Suprapubic skin (tissue), 4 donors: ENCODE measurements at regions not wholly inside any gene's neighbourhood (a gene's known extent, or its start where the extent isn't known, plus 50 kb on each side); places are given as distances from the start of the nearest gene placed in this dataset.

ENCODE experiments used
- EP300 ChIP-seq: sonication (generic); formaldehyde crosslinking; IDR thresholded peaks from one replicate; pipeline ENCODE4 v1.6.1; 2017; ENCODE audit warnings: antibody characterized with exemption
- POLR2A ChIP-seq, 2 donors: fragments of 450-650 bp; IDR thresholded peaks; one replicate each; pipeline ENCODE4 v1.6.1; 2017; ENCODE audit warnings: antibody characterized with exemption in 2 of 2, mild to moderate bottlenecking in 2 of 2, moderate library complexity in 2 of 2
- POLR2AphosphoS5 ChIP-seq, 3 donors: sonication (generic); formaldehyde crosslinking; IDR thresholded peaks; one replicate each; pipeline ENCODE4 v1.6.1; 2017; ENCODE audit warnings: antibody characterized with exemption in 3 of 3
- TF ChIP-seq, protein P1 (sequence below), 2 donors: fragments of 200-600 bp in 1 of 2; fragments of 450-650 bp in 1 of 2; sonication (generic) in 1 of 2; IDR thresholded peaks; one replicate each; pipeline ENCODE4 v1.5.1; 2016 to 2019; ENCODE audit warnings: antibody characterized with exemption in 2 of 2, mild to moderate bottlenecking in 1 of 2, moderate library complexity in 1 of 2

DNA sequence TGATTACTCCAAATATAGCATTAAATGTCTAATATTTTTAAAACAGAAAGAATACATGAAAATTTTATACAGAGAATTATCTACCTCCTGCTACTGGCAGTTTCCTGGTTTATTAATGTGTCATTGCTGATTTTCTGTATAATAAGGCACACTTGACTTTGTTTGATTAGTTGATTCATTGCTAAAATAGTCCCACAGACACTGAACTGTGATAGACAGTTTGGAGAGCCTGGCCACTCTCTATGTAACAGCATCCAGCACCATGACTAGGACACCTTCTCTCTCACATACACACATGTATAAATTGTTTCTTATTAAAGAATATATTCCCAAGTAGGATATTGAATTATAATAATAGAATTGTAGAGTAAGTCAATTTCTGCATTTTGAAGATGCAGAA is 368.5 kb upstream of the SNX7 start:
- TF ChIP-seq, protein P1, sequence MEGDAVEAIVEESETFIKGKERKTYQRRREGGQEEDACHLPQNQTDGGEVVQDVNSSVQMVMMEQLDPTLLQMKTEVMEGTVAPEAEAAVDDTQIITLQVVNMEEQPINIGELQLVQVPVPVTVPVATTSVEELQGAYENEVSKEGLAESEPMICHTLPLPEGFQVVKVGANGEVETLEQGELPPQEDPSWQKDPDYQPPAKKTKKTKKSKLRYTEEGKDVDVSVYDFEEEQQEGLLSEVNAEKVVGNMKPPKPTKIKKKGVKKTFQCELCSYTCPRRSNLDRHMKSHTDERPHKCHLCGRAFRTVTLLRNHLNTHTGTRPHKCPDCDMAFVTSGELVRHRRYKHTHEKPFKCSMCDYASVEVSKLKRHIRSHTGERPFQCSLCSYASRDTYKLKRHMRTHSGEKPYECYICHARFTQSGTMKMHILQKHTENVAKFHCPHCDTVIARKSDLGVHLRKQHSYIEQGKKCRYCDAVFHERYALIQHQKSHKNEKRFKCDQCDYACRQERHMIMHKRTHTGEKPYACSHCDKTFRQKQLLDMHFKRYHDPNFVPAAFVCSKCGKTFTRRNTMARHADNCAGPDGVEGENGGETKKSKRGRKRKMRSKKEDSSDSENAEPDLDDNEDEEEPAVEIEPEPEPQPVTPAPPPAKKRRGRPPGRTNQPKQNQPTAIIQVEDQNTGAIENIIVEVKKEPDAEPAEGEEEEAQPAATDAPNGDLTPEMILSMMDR (IDR thresholded peaks at IDR 0.05) = no peak
- TF ChIP-seq EP300 (no peak), POLR2AphosphoS5 (IDR thresholded peaks at IDR 0.05) (no peak), POLR2A (IDR thresholded peaks at IDR 0.05) (no peak)
